ENCODE measurements at regions not wholly inside any gene's neighbourhood (a gene's known extent, or its start where the extent isn't known, plus 50 kb on each side); places are given as distances from the start of the nearest gene placed in this dataset.
A peak's percentile ranks its signal among the peaks of the same experiment; 100 is the strongest.

DNA sequence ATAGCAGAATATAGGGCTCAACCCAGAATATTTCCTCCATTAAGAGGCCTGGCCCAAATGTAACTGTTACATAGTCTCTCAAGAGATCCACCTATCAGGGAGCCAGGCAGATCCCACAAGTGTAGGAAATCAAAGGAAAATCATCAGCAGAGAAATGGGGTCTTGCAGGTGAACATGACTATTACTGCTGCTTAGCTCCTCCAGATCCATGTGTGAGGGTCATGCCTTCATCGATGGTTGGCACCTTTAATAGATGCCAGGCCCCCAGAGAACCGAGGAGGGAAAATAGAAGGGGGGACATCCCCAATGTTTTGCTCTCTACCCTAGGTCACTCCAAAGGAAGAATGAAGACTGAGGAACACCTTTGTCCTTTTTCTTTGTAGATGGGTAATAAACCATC, 1029.9 kb upstream of the CADM2 start:
- DNase-seq (ENCODE audit: extremely low spot score, unreplicated experiment) = no peak
- peaks cover 30% of the 10 kb centered on the region for H3K9me3 Mint-ChIP-seq (ENCODE audit: unreplicated experiment)

DNA sequence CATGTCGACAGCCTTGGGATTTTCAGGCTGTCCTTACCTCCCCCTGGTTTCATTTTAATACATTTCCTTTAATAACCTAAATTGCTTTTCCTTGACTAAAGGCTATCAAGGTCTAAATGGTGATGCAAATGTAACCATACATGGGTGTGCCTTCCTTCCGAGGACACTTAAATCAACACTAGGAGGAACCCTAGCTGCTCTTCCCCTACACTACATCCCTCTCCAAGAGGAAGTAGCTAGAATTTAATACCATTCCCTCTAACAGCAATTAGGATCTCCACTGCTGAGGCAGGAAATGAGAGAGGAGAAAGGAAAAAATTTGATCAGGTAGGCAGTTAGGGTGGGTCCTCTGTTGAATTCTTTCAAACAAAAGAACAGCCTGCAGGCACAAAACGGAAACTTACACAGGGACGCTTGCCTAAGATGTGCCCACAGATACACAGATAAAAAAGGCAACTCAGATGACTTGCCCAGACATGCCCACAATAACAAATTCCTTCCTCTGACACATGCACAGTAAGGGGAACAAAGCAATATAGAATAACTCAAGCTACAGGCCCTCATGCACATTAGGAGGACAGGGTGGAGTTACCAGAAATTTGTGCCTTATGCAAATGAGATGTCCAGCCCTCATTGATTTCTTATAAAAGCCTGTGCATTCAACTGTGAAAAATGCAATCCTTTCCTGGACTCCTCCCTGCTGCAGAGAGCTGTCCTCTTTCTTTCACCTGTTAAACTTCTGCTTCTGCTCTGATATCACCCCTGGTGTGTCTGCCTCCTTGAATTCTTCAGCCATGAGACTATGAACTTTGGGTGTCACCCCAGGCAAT, 1024.4 kb upstream of the CADM2 start:
- no peak for TF ChIP-seq CTCF (IDR thresholded peaks at IDR 0.05)
- no peaks in the 10 kb centered on the region for H3K27me3 Mint-ChIP-seq (ENCODE audit: unreplicated experiment)

More for the DNA sequence above, 1029.9 kb upstream of the CADM2 start:
- H3K27me3 Mint-ChIP-seq (ENCODE audit: unreplicated experiment) = no peaks in the 10 kb centered on the region
- TF ChIP-seq CTCF (IDR thresholded peaks at IDR 0.05) = no peak
- H3K27ac Mint-ChIP-seq (ENCODE audit: unreplicated experiment) = no peak overlapping the region
- peaks cover 4% of the 10 kb centered on the region for H3K36me3 Mint-ChIP-seq (ENCODE audit: unreplicated experiment)
- no peak overlapping the region for H3K4me3 Mint-ChIP-seq (ENCODE audit: unreplicated experiment)
- H3K4me1 Mint-ChIP-seq (ENCODE audit: unreplicated experiment) = no peaks in the 10 kb centered on the region

GRCh38 chr3:83938491-83938890, 1020.3 kb upstream of the CADM2 start:
- H3K27me3 Mint-ChIP-seq (ENCODE audit: unreplicated experiment) = no peaks in the 10 kb centered on the region
- no peak for TF ChIP-seq CTCF (IDR thresholded peaks at IDR 0.05)
- no peak overlapping the region for H3K27ac Mint-ChIP-seq (ENCODE audit: unreplicated experiment)
- no peak for DNase-seq (ENCODE audit: extremely low spot score, unreplicated experiment)
- H3K36me3 Mint-ChIP-seq (ENCODE audit: unreplicated experiment) = no peaks in the 10 kb centered on the region
- peaks cover 4% of the 10 kb centered on the region for H3K9me3 Mint-ChIP-seq (ENCODE audit: unreplicated experiment)
- no peak overlapping the region for H3K4me3 Mint-ChIP-seq (ENCODE audit: unreplicated experiment)
- H3K4me1 Mint-ChIP-seq (ENCODE audit: unreplicated experiment) = peaks cover 12% of the 10 kb centered on the region

More for the DNA sequence above, 1024.4 kb upstream of the CADM2 start:
- no peak overlapping the region for H3K4me3 Mint-ChIP-seq (ENCODE audit: unreplicated experiment)
- DNase-seq (ENCODE audit: extremely low spot score, unreplicated experiment) = no peak
- H3K36me3 Mint-ChIP-seq (ENCODE audit: unreplicated experiment) = peaks cover 4% of the 10 kb centered on the region
- H3K4me1 Mint-ChIP-seq (ENCODE audit: unreplicated experiment) = peaks cover 12% of the 10 kb centered on the region
- H3K9me3 Mint-ChIP-seq (ENCODE audit: unreplicated experiment) = peaks cover 23% of the 10 kb centered on the region
- peak overlapping the region; percentile 60 for H3K27ac Mint-ChIP-seq (ENCODE audit: unreplicated experiment)

DNA sequence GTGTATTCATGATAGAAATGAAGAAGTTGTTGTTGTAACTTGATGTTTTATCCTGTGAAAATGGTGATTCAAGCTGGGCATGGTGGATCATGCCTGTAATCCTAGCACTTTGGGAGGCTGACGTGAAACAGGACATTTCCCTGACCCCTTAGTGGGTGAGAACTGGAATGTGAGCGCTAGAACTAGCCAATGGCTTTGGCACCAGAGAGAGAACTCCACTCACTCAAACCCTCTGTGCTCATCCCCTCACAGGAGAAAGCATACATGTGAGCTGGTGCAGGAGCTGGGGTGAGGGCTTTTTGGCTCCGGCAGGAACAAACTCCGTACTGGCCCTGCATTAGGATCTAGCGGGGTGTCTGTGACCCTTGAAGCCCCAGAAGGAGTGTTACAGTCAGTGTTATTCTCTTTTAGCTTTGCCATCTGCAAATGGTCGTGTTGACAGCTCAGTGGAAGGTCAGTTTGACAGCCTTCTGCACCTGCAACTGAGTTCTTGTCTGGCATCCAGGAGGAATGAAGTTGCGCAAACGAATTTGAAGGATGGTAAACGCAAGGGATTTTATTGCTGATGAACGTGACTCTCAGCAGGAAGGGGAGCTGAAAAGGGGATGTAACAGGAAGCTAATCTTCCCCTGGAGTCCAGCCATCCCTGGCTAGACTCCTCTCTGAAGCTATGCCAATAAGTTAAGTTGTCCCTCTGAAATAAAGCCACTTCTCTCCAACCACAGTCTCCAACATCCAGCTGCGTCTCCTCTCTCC, 1016.6 kb upstream of the CADM2 start:
- Mint-ChIP-seq H3K27me3 (ENCODE audit: unreplicated experiment) (no peaks in the 10 kb centered on the region), H3K4me3 (ENCODE audit: unreplicated experiment) (no peak overlapping the region), H3K27ac (ENCODE audit: unreplicated experiment) (no peak overlapping the region), H3K36me3 (ENCODE audit: unreplicated experiment) (no peaks in the 10 kb centered on the region), H3K9me3 (ENCODE audit: unreplicated experiment) (no peaks in the 10 kb centered on the region), H3K4me1 (ENCODE audit: unreplicated experiment) (peaks cover 4% of the 10 kb centered on the region)
- DNase-seq (ENCODE audit: extremely low spot score, unreplicated experiment) = no peak
- no peak for TF ChIP-seq CTCF (IDR thresholded peaks at IDR 0.05)

- no peak for TF ChIP-seq CTCF (IDR thresholded peaks at IDR 0.05)
- H3K27ac Mint-ChIP-seq (ENCODE audit: unreplicated experiment) = no peak overlapping the region
- H3K27me3 Mint-ChIP-seq (ENCODE audit: unreplicated experiment) = no peaks in the 10 kb centered on the region
- H3K9me3 Mint-ChIP-seq (ENCODE audit: unreplicated experiment) = no peaks in the 10 kb centered on the region
- no peak for DNase-seq (ENCODE audit: extremely low spot score, unreplicated experiment)
- no peaks in the 10 kb centered on the region for H3K36me3 Mint-ChIP-seq (ENCODE audit: unreplicated experiment)
- peaks cover 11% of the 10 kb centered on the region for H3K4me1 Mint-ChIP-seq (ENCODE audit: unreplicated experiment)
- H3K4me3 Mint-ChIP-seq (ENCODE audit: unreplicated experiment) = no peak overlapping the region
Observed at GRCh38 chr3:83946049-83946448, 1012.7 kb upstream of the CADM2 start.
